Chondrocyte (in vitro differentiated cells): ENCODE measurements at regions not wholly inside any gene's neighbourhood (a gene's known extent, or its start where the extent isn't known, plus 50 kb on each side); places are given as distances from the start of the nearest gene placed in this dataset.
"Not testable (repeated sequence)": the region's sequence is repeated elsewhere in the genome, so short reads cannot be mapped to it uniquely, and the experiment has no call there.

Source experiments
- DNase-seq: peaks from one replicate; pipeline ENCODE4 v3.0.0; 2021; ENCODE audit warnings: mixed read lengths, low spot score
- H3K27ac Mint-ChIP-seq: one replicate; pipeline ENCODE4 v1.8.0; 2021; ENCODE audit warnings: mild to moderate bottlenecking, moderate library complexity, mixed read lengths; ENCODE audit not compliant: unreplicated experiment
- H3K27me3 Mint-ChIP-seq: 2 replicates; pipeline ENCODE4 v1.8.0; 2021; ENCODE audit warnings: low read depth, mixed read lengths
- H3K36me3 Mint-ChIP-seq: 2 replicates; pipeline ENCODE4 v1.8.0; 2021; ENCODE audit warnings: low read depth, mixed read lengths
- H3K4me1 Mint-ChIP-seq: 2 replicates; pipeline ENCODE4 v1.8.0; 2021; ENCODE audit warnings: low read depth, mild to moderate bottlenecking, mixed read lengths
- H3K4me3 Mint-ChIP-seq: one replicate; pipeline ENCODE4 v1.8.0; 2021; ENCODE audit warnings: mild to moderate bottlenecking, moderate library complexity, mixed read lengths; ENCODE audit not compliant: unreplicated experiment
- H3K9me3 Mint-ChIP-seq: 2 replicates; pipeline ENCODE4 v1.8.0; 2021; ENCODE audit warnings: low read depth, mixed read lengths
- TF ChIP-seq, protein P1 (sequence below): fragments of 200-600 bp; sonication (generic); IDR thresholded peaks from 2 replicates; pipeline ENCODE4 v1.5.0; 2021; ENCODE audit warnings: antibody characterized with exemption, mild to moderate bottlenecking, moderate library complexity

- Mint-ChIP-seq H3K27ac (no peak overlapping the region), H3K4me1 (no peaks in the 10 kb centered on the region), H3K27me3 (no peaks in the 10 kb centered on the region)
These were observed 83.3 kb downstream of the TMCO5A start for GRCh38 chr15:38017721-38018120.

DNA sequence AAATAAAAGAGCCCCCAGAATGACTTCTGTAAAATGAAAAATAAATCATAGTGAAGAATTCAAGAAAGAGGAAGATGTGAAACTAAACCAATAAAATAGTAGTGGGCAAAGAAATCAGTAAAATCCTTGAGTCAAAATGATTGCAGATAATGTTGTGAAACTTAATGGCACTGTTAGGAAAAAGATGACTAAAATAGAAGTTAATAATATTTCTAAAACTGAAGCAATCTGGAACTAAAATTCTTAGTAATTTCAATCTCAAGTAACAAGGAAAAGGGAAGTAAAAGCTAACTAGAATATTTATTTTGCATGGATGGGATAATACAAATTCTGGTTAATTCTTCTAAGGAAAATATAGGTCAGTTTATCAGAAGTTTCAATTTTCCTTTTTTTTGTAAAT lies 84.6 kb downstream of the TMCO5A start:
- DNase-seq: no peak
- Mint-ChIP-seq H3K36me3 (peaks cover 1% of the 10 kb centered on the region), H3K9me3 (peaks cover 5% of the 10 kb centered on the region), H3K4me1 (no peaks in the 10 kb centered on the region), H3K4me3 (no peak overlapping the region), H3K27me3 (no peaks in the 10 kb centered on the region), H3K27ac (no peak overlapping the region)
- TF ChIP-seq, protein P1, sequence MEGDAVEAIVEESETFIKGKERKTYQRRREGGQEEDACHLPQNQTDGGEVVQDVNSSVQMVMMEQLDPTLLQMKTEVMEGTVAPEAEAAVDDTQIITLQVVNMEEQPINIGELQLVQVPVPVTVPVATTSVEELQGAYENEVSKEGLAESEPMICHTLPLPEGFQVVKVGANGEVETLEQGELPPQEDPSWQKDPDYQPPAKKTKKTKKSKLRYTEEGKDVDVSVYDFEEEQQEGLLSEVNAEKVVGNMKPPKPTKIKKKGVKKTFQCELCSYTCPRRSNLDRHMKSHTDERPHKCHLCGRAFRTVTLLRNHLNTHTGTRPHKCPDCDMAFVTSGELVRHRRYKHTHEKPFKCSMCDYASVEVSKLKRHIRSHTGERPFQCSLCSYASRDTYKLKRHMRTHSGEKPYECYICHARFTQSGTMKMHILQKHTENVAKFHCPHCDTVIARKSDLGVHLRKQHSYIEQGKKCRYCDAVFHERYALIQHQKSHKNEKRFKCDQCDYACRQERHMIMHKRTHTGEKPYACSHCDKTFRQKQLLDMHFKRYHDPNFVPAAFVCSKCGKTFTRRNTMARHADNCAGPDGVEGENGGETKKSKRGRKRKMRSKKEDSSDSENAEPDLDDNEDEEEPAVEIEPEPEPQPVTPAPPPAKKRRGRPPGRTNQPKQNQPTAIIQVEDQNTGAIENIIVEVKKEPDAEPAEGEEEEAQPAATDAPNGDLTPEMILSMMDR: no peak

More at GRCh38 chr15:38017721-38018120, 83.3 kb downstream of the TMCO5A start:
- no peaks in the 10 kb centered on the region for H3K36me3 Mint-ChIP-seq
- no peak for DNase-seq
- no peaks in the 10 kb centered on the region for H3K9me3 Mint-ChIP-seq
- H3K4me3 Mint-ChIP-seq: no peak overlapping the region
- TF ChIP-seq, protein P1: no peak

DNA sequence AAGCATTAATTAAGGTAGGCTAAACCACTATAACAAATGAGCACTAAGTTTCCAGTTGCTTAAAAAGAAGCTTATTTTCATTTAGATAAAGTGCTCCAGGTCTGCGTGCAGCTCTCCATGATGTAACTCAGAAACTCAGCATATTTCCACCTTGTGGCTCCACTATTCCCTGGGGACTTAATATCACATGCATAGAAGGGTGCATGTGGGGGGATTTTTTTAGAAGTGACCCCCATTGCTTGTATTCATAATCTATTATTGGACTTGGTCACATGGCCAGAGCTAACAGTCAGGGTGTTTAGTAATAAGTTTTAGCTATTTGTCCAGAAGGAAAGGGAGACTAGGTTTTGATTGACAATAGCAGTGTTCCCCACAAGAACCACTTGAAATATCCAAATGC lies 86.8 kb downstream of the TMCO5A start:
- H3K27me3 Mint-ChIP-seq: no peaks in the 10 kb centered on the region
- TF ChIP-seq, protein P1: no peak
- no peak for DNase-seq
- H3K27ac Mint-ChIP-seq: no peak overlapping the region
- no peak overlapping the region for H3K4me3 Mint-ChIP-seq
- peaks cover 1% of the 10 kb centered on the region for H3K36me3 Mint-ChIP-seq
- peaks cover 10% of the 10 kb centered on the region for H3K9me3 Mint-ChIP-seq
- no peaks in the 10 kb centered on the region for H3K4me1 Mint-ChIP-seq

DNA sequence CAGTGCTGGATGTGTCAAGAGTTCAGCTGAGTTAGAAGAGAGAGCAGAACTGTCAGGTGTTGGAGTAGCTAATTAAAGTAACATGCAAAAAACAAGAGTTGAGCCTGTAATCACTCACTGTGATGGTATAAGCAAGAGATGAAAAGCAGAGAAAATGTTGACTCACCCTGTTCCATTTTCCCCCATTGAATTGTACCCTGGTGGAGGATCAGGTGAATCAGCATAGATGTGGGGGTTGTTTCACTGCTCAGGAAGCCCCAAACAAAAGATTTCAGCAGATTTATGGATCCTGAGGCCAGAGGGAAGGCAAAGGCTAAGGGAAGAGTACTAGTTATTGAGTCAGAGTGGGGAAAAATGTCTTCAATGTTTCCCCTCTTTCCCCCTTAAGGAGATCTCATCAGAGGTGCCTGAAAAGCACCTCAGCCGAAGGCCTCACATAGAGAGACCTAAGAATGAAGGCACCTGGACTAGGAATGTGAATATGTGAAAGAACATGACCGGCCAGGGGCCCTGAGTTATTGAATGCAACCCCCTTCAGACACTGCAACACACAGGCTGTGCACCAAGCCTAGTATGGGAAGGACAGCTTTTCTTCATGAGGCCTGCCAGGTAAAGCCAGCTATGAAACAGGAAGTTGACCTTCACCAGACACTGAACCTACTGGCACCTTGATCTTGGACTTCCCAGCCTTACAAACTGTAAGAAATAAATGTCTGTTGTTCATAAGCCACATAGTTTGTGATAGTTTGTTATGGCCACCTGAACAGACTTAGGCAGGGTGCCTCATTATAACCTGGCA lies 90.1 kb downstream of the TMCO5A start:
- H3K27ac Mint-ChIP-seq: no peak overlapping the region

DNA sequence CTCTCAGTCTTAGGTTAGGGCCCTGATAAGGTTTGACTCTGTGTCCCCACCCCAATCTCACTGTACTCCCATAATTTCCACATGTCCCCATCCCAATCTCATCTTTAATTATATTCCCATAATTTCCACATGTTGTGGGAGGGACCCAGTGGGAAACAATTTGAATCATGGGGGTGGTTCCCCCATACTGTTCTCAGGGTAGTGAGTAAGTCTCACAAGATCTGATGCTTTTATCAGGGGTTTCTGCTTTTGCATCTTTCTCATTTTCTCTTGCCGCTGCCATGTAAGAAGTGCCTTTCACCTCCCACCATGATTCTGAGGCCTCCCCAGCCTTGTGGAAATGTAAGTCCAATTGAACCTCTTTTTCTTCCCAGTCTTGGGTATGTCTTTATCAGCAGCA lies 91.2 kb downstream of the TMCO5A start:
- H3K4me3 Mint-ChIP-seq, H3K27me3 Mint-ChIP-seq, H3K27ac Mint-ChIP-seq, DNase-seq, H3K36me3 Mint-ChIP-seq, H3K4me1 Mint-ChIP-seq: not testable (repeated sequence)
- peaks cover 11% of the 10 kb centered on the region for H3K9me3 Mint-ChIP-seq

More for the DNA sequence above, 90.1 kb downstream of the TMCO5A start:
- peaks cover 11% of the 10 kb centered on the region for H3K9me3 Mint-ChIP-seq
- peaks cover 6% of the 10 kb centered on the region for H3K4me1 Mint-ChIP-seq
- TF ChIP-seq, protein P1: no peak
- H3K4me3 Mint-ChIP-seq: no peak overlapping the region
- H3K27me3 Mint-ChIP-seq: no peaks in the 10 kb centered on the region
- DNase-seq: no peak
- H3K36me3 Mint-ChIP-seq: peaks cover 1% of the 10 kb centered on the region

- peaks cover 10% of the 10 kb centered on the region for H3K4me1 Mint-ChIP-seq
These were observed 94.4 kb downstream of the TMCO5A start for GRCh38 chr15:38028869-38029268.

More at GRCh38 chr15:38028869-38029268, 94.4 kb downstream of the TMCO5A start:
- TF ChIP-seq, protein P1: peak; percentile 66
- H3K27me3 Mint-ChIP-seq: no peaks in the 10 kb centered on the region
- peaks cover 12% of the 10 kb centered on the region for H3K9me3 Mint-ChIP-seq
- H3K36me3 Mint-ChIP-seq: peaks cover 1% of the 10 kb centered on the region
- no peak overlapping the region for H3K4me3 Mint-ChIP-seq
- H3K27ac Mint-ChIP-seq: no peak overlapping the region
- no peak for DNase-seq
